ENCODE measurements at regions not wholly inside any gene's neighbourhood (a gene's known extent, or its start where the extent isn't known, plus 50 kb on each side); places are given as distances from the start of the nearest gene placed in this dataset.

DNA sequence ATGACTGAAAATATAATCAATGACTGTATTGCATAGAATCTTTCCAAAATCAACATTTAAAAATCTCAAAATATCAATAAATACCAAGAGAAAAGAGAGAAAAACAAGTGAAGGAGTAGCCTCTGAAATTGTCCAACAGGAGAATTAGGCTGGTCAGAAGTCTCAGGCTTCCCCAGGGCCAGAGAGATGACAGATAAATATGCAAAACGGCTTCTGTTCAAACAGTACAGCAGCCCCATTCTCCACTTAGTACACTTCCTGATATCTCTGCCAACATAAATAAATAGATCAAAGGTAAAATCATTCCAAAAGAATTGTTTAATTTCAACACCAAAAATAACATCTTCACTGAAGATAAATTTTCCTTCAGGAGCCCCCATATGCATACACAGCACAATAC is 204.7 kb upstream of the GABRA2 start:
- DNase-seq: peak in 1 of 2 experiments; percentile 20

DNA sequence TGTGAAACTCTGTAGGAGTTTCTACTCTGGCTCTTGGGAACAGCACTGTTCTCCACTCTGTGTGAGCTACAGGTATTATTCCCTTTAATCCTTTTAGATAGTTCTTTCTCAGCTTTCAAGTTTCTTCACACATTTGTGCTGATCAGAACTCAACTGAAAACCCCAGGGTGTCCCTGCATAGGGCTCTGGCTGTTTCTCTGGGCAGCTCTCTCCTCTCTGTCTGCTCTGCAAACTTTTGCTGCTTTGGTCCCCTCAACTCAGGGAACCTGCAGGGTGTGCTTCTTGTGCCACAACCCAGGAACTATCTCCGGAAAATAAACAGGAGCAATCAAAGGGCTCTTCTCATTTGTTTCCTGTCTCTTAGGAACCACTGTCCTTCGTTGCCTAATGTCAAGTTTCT is 196.6 kb upstream of the GABRA2 start:
- no peak for DNase-seq

DNA sequence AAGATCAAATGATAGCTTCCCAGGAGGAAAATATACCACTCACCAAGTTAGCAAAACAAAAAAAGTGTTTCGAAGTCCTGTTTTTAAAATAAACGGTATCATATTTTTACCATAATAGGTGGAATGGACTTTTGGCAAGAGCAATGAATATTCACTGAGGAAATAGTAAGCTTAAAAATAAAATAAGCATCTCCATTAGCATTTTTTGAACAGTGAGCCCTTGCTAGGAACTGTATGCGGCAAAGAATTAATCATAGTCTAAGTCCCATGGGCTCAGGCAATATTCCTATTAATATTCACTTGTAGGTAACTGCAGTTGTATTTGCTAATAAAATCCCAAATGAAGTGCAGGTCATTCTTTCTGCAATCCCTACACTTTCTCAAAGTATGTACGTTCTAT is 191.7 kb upstream of the GABRA2 start:
- no peak for DNase-seq

DNA sequence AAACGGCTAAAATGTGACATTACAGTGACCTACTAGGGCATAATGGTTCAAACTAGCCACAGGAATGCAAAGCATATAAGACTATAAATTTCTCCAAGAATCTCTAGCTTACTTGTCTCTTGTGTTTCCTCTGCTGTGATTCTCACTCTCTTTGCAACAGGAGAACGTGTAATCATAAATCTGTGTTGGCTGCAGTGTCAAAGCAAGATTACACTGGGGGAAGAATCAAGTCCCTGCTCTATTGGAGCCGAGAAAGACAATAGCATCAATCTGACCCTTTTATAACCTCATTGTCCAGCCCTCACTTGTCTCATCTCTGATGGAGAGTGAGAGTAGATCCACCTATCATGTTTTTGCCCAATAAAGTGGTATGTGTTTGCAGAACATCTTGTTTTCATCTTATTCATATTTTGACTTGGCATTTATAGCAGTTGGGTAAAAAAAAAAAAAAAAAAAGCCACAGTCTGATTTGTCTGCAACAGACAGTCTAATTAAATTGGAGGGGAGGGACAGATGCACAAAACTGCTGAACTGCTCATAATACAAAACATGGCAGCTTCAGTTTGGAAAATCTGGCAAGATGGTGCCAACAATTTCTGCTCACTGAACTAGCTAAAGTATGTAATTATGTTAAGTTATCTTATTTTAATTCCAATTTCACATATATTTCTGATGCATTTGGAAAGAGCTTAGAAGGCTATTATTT is 165.0 kb upstream of the GABRA2 start:
- no peak for DNase-seq

DNA sequence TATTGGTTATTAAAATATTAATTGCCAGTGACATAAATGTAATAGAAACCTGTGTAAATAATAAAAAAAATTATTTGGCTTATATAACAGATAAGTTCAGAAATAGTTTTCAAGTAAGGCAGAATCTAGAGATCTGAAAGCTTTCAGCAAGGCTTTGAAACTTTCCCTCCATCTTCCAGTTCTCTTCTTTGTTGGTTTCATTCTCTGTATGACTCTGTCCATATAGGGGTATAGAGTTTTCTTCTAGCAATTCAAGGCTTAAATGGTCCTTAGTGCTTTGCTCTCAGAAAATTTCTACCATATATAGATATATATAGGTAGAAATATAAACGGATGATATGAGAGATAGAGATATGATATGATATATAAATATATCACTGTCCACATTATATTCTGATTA is 160.5 kb upstream of the GABRA2 start:
- DNase-seq: no peak

DNA sequence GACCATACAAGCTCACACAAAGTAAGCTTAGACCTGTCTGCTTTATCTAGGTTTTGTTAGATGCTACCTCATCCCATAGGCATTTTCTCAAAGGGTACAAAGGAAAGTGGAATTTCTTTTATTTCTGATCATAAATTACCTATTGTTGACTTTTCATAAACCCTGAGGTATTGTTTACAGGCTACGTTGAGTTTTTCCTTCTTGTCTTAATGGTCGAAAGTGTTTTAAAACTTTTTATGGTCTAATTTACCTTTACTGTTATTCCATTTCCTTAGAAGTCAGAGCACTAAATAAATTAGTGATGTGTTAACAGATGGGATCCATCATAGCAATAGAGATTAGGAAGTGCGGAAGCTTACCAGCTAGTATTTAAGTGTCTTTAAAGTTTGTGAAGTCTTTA is 159.2 kb upstream of the GABRA2 start:
- DNase-seq: no peak

DNA sequence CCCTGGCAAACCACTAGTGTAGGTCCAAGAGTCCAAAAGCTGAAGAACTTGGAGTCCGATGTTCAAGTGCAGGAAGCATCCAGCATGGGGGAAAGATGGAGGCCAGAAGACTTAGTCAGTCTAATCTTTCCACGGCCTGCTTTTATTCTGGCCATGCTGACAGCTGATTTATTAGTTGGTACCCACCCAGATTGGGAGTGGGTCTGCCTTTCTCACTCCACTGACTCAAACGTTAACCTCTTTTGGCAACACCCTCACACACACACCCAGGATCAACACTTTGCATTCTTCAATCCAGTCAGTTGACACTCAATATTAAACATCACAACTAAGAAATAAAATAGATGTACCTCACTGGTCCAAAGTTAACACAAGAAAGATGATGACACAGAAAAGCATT is 134.8 kb upstream of the GABRA2 start:
- no peak for DNase-seq

- DNase-seq: no peak
Measured at GRCh38 chr4:46520361-46520760, 130.4 kb upstream of the GABRA2 start.

GRCh38 chr4:46515940-46516339 is 126.0 kb upstream of the GABRA2 start:
- no peak for DNase-seq

- no peak for DNase-seq
Measured at GRCh38 chr4:46508216-46508615, 118.3 kb upstream of the GABRA2 start.

- no peak for DNase-seq
Measured at GRCh38 chr4:46506876-46507275, 116.9 kb upstream of the GABRA2 start.

GRCh38 chr4:46505131-46505530 is 115.2 kb upstream of the GABRA2 start:
- DNase-seq: no peak

GRCh38 chr4:46503739-46504138 is 113.8 kb upstream of the GABRA2 start:
- DNase-seq: no peak

DNA sequence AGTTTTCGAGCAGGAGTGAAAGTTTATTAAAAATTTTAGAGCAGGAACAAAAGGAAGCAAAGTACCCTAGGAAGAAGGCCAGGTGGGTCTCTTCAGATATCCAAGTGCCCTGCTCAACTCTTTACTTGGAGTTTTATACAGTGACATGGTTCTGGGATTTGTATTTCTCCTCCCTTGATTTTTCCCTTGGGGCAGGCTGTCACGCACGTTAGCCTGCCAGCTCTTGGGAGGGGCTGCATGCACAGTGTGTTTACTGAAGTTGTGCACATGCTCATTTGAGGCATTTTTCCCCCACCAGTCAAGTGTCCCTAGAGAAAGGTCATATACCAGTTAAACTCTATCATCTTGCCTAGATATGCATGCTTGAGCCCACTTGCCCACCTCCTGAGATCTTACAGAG is 102.5 kb upstream of the GABRA2 start:
- no peak for DNase-seq

DNA sequence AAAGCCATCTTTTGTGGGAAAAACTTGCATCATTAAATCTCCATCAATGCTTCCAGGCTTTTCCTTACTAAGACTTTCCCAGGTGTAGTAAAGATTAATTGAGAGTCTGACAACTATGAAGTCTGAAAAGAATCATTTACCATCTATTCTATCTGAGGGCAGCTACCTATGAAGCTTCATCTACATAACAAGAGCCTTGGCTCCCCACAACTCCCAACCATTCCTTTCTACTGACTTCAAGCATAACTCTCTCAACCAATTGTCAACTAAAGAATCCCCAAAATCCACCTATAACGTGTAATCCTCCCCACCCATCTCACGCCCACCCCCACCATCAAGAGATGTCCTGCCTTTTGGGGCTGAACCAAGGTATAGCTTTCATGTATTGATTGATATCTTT is 101.5 kb upstream of the GABRA2 start:
- no peak for DNase-seq

DNA sequence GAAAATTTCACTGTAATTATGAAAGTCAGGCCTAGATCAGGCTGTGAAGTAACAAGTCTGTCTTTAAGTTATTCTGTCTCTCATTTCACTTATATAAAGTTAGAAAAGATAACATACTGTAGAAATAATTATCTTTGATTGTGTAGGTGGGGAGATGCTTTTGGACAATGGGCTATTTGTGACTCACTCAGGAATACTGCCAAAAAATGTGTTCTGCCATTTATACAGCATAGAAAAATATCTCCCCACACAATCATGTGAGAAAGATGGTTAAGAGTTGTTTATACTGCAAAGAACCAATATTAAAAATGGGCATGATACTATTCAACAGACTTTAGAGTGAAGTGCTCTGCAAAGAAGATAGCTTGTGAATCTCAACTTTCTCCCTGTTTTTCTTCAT is 95.0 kb upstream of the GABRA2 start:
- no peak for DNase-seq

DNA sequence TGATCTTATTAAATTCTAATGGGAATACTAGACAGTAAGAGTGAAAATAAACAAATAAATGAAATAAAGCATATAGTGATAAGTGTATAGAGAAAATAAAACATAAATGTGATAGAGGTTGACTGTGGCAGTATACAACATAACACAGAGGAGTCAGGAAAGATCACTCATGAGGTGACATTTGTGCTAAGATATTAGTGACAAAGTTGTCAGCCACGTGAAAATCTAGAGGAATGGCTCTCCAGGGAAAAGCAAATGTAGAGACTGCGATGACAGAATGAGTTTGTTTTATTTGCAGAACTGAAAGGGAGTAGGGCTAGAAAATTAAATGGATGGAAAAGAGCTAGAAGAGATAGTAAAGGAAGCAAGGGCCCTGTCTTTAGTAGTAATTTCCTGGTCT is 72.8 kb upstream of the GABRA2 start:
- DNase-seq: no peak

GRCh38 chr4:46459308-46459707 is 69.4 kb upstream of the GABRA2 start:
- DNase-seq: no peak

DNA sequence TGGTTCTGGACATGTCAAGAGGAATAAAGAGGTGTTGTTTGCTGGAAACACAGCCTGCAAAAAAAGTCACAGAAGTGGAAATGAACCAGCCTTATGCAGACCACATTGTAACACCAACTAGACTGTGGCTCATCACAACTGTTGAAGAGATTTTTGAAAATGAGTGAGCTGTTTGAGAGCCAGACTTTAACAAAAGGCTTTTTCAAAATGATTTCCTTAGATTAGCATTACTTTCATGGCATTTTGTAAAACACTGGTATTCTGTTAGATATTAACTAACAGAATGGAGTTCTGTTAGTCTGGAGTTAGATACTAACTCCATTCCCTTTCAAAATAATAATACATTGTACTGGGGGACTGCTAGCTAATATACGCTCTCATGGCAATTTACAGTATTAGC is 60.6 kb upstream of the GABRA2 start:
- DNase-seq: no peak

DNA sequence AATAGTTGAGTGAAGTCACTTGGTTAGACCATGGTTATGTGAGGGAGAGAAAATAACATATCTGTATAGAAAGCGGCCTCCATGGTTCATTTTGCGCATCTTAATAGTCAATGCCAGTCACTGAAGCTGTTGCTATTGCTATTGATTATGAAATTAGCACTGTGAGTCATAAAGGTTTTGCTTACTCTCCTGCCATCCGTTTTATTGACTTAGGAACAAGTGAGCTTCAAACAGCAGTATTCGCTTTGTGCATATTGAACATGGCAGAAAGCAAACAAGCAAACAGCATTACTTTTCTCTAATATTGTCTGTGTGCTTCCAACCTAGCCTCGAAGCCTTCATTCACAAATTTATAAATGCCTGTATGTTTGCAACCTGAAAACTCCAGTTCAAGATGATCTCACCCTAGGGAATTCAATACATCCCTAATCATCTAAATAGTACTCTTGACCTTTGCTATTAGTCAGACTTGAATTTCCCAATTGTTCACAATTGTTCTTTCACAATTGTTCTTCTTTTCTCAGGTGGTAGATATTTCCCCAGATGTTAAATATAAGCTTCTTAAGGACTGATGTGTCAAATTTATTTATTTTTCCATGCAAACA is 55.9 kb upstream of the GABRA2 start:
- DNase-seq: no peak

DNA sequence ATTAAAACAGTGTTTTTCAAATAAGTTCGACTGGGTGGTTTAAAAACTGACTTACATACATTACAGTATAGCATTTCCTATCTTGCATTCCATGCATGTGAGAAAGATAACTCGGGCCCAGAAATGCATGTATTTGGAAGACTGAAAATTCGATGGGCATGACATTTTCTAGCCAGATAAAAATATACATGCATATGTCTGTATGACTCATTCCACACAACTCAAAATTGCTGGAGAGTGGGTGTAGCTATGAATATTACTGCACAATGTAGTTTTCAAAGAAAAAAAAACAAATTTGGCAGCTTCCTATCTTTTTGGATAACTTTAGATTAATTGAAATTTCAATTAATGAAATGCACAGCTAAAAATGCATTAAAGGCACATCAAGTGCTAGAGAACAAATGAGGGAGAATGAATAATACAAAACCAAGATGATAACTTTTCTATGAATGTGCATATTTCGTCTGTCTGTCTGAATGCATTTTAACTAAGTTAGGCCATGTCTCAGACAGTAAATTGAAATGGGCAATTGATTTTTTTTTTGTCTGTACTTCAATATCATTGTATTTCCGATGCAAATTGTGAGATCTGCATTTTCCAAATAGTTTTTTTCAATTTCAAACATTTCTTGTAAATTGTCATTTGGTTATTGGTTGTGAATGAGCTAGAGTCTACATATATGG is 54.5 kb upstream of the GABRA2 start:
- DNase-seq: no peak

- DNase-seq: no peak
Measured at GRCh38 chr4:46442963-46443362, 53.0 kb upstream of the GABRA2 start.

DNA sequence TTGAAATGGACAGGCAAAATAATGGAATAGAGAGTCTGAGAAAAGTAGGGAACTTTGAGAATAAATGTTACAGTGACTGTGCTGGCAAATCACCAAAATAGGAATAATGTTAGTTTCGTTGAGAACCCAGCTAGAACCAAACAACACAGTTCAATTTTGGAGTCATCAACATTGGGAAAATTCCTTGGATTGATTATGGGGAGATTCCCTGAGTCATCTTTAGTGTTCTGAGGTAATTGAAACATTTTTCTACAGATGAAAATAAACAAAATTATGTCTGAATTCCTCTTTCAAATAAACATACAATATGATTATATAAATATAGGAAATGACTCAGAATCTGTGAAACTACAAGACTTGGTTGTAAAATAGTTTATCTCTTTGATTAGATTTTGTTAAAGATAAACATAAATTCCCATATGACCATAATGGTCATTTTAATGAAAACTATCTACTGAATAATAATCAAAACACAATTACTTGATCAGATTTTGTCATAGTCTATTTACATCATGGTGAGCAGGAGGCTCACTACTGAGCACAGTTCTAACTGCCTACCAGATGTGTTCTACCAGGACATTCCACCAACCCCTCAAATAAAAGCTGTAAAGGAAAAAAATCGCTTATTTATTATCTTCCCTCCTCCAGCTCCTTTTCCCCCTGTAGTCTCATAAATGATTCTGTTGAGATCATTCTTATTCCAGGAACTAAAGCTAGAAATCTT is 51.4 kb upstream of the GABRA2 start:
- no peak for DNase-seq

Measured in NCI-H526 (cell line).